B cell (primary cell): ENCODE measurements at regions not wholly inside any gene's neighbourhood (a gene's known extent, or its start where the extent isn't known, plus 50 kb on each side); places are given as distances from the start of the nearest gene placed in this dataset.

Source experiments
- EZH2 ChIP-seq: IDR thresholded peaks from 2 replicates; pipeline ENCODE4 v1.6.1; 2012; ENCODE audit warnings: borderline replicate concordance, low read depth, mild to moderate bottlenecking, moderate library complexity, low read length; ENCODE audit not compliant: insufficient read depth, poor library complexity, severe bottlenecking
- TF ChIP-seq, protein P1 (sequence below): fragments of 200-600 bp; IDR thresholded peaks from one replicate; pipeline ENCODE4 v1.8.0; 2022; ENCODE audit warnings: antibody characterized with exemption, mild to moderate bottlenecking

DNA sequence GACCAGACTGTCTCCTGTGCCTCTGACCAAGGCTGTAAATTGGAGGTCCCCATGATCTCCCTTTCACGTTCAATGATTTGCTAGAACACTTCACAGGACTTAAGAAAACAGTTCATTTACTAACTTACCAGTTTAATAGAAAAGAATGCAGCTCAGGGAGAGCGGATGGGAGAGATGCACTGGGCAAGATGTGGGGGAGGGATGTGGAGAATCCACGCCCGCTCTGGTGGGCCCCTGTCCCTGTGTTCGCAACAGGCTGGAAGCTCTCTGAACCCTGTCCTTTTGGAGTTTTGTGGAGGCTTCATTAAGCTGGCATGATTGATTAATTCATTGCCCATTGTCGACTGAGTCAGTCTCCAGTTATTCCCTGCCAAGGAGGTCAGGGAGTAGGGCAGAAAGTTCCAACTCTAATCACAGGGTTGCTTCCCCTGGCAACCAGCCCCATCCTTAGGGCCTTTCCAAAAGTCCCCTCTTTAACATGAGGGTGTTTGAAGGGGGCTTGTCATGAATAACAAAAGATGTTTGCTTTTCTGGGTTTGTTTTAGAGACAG is 257.1 kb downstream of the ACKR3 start:
- TF ChIP-seq, protein P1, sequence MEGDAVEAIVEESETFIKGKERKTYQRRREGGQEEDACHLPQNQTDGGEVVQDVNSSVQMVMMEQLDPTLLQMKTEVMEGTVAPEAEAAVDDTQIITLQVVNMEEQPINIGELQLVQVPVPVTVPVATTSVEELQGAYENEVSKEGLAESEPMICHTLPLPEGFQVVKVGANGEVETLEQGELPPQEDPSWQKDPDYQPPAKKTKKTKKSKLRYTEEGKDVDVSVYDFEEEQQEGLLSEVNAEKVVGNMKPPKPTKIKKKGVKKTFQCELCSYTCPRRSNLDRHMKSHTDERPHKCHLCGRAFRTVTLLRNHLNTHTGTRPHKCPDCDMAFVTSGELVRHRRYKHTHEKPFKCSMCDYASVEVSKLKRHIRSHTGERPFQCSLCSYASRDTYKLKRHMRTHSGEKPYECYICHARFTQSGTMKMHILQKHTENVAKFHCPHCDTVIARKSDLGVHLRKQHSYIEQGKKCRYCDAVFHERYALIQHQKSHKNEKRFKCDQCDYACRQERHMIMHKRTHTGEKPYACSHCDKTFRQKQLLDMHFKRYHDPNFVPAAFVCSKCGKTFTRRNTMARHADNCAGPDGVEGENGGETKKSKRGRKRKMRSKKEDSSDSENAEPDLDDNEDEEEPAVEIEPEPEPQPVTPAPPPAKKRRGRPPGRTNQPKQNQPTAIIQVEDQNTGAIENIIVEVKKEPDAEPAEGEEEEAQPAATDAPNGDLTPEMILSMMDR: no peak
- no peak for TF ChIP-seq EZH2
